HG02885 (cell line): ENCODE measurements at regions not wholly inside any gene's neighbourhood (a gene's known extent, or its start where the extent isn't known, plus 50 kb on each side); places are given as distances from the start of the nearest gene placed in this dataset.
"Not testable (repeated sequence)": the region's sequence is repeated elsewhere in the genome, so short reads cannot be mapped to it uniquely, and the experiment has no call there.

Source experiments
- ATAC-seq: cut with Tn5 transposase; IDR thresholded peaks from one replicate; pipeline ENCODE4 v1.9.1; 2021; ENCODE audit warnings: mild to moderate bottlenecking; ENCODE audit not compliant: unreplicated experiment, poor library complexity

DNA sequence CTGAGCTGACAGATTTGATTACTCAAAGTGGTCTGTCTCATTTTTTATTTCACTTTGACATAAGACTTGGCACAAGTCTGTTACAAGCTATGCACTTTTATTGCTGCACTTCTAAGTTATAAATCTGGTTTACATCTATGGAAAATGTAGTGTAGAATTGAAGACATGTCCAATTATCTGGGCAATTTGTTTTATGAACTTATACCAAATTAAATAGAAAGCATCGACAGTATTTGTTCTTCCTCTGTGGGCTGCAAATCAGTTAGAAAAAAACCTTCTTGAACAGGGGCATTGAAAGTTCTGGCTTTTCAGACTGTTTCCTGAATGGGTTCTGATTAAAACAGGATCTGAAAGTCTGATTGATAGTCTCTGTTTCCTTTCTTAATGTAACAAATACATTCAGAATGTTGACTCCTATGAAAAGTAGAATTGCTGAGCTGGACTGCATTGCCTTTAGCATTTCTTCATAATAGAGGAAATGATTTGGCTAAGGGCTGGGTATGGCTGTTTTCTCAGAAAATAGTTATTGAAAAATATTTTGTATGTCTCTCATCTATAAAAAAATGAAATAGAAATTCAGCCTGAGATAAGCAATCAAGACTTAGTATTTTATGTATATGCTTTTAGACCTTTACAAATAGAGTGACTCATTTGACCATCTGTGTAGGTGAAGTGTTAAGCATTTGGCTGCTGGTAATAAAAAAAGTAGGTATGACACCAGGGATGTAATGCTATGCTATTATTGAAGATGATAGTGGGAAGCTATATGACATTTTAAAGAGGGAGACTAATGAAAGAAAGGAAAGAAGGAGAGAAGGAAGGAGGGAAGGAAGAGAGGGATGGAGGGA lies 210.9 kb upstream of the SPRY2 start:
- no peak for ATAC-seq

DNA sequence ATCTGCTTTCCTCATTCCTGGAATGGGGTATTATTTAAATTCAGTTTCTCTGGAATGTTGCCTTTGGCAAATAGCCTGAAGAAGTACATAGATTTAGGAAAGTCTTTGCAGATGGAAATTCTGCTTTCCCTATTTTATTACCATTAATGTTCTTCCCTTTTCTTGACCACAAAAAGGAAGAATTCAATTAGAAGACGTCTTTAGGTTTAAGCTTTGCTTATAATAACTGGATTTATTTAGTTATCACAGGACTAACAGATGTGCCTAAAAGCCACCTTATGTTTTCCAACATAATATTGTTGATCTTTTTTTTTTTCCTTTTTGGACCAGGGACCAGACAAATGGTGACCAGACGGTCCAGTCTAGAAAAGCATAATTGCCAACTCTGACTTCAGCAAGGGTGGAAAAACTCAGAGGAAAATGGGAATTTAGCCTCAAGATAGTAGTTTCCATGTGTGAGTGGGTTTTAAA lies 210.1 kb upstream of the SPRY2 start:
- ATAC-seq = no peak

DNA sequence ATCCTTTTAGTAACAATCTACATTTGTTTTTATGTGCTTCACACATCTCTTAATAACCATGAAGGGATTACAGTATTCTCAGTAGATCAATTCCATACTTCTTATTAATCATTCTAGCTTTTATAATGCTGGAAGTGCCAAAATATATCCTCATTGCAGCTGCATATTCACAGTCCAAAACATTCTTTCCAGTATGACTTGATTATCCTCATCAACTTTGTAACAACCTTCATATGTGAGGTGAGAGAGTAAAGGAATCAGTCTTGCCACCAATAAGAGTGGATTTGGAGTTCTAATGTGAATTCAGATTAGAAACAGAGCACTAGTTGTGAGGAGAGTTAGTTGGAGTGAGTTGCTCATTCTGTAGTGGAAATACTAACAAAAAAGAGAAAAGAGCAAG lies 208.0 kb upstream of the SPRY2 start:
- ATAC-seq = no peak

DNA sequence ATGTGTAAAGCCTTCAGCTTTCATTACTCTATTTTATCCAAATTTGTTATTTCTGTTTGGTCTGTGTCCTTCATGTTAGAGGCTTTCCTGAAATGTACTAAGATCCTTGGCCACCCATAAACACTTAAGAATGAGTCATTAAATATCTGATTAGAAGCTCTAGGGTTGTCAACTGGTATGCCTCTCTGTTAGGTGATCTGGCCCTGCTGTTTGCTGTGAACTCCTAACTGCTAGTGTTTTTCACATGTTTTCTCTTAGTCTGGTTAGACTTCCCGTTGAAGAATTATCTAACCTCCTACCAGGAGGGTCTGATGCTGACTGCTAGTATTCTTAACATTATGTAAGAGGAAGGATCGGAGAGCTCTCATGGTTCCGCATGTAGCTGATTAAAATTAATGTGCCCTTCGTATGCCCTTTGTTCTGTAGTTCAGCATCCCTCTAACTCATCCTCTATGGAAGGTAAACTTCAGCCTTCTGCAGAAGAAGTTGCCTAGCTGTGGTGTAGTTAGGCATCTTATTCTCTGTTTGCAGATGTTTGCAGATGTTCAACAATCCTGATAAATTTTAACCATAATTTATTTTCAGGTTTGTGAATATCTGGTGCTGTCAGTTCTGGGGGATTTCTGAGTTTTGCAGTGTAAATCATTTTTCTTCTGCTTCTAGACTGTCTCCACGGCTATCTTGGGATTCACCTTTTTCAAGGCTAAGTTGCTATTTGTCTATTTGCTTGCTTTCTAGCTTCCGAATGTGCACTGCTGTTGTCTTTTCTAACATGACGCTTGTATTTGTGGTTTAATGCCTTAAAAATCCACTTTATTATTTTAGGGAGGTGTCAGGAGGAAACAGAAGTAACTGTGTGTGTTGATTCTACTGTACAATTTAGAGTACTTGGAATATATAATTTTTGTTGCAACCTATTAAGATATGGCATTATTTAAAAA lies 207.2 kb upstream of the SPRY2 start:
- no peak for ATAC-seq

DNA sequence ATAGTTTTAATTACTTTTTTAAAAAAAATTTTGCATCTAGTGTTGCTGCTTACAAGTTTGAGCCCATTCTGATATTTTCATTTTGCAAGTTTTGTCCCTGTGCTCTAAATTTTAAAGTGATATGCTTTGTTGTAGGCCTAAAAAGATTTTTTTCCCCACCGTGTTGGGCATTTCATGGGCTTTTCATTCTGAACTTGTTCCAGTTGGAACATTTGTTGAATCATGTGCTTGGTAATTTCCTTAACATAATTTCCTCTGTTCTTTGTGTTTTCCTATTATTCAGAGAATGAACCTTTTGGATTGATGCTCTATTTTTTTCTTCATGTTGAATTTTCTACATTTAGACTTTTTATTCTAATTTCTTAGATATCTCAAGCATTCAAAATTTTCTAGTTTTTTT lies 206.4 kb upstream of the SPRY2 start:
- ATAC-seq = no peak

DNA sequence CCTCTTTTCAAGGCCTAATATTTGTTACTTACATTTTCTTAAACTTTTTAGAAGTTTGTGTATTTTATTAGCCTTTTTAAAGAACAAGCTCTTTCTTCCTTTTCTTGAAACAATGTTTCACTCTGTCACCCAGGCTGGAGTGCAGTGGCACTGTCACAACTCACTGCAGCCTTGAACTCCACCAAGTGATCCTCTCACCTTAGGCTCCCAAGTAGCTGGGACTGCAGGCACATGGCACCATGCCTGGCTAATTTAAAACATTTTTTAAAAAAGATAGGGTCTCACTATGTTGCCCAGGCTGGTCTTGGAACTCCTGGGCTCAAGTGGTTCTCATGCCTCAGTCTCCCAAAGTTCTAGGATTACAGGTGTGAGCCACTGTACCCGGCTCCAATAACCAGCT lies 192.2 kb upstream of the SPRY2 start:
- ATAC-seq = no peak

DNA sequence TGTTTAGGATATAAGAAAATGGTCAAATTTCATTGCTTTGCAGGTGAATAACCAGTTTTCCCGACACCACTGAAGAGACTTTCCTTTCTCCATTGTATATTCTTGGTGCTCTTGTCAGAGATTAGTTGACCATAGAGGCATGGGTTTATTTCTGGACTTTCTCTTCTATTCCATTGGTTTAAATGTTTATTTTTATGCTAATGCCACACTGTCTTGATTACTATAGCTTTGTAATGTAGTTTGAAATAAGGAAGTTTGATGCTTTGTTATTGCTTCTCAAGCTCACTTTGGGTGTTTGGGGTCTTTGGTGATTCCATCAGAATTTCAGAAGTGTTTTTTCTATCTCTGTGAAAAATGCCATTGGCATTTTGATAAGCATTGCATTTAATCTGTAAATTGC lies 190.0 kb upstream of the SPRY2 start:
- no peak for ATAC-seq

DNA sequence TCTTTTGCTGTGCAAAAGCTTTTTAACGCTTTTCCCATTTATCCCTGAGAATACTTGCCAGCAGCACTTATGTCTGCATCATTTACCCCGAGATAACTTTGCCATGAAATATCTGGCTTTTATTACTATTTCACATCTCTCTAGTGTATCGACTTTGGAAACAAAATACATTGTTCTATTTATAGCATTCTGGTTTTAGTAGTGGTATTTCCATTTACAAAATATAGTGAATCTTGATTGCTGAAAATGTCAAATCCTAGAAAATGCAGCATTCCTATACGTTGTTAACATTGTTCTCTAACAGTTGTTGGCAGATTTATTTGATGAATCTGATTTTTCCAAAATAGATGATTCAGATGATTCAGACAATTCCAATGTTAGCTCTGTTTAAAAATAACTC lies 189.3 kb upstream of the SPRY2 start:
- ATAC-seq = no peak

DNA sequence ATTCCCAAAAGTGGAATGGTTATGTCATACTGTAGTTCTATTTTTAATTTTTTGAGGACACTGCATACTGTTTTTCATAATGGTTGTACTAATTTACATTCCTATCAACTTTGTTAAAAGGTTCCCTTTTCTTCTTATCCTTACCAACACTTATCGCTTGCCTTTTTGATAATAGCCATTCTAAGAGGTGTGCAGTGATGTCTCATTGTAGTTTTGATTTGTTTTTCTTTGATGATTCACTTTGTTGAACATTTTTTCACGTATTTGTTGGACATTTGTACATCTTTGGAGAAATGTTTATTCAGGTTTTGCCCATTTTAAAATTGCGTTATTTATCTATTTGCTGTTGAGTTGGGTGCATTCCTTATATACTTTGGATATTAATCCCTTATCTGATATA lies 188.8 kb upstream of the SPRY2 start:
- no peak for ATAC-seq

DNA sequence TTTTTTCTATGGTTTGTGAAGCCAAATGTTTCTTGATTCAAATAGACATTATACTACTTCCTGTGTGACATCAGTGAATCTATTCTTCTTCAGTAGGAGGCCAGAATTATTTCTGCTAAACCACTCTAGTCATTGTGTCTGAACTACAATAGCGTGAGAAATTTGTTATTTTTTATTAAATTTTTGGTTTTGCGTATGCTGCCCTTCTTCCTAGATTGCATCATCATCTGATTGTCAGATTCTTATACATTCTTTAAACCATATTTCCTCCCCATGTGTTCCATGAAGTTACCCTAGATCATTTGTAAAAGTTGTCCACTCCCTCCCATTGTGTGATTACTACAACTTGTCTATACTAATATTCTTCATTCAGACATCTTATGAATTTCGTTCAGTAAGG lies 187.8 kb upstream of the SPRY2 start:
- no peak for ATAC-seq

DNA sequence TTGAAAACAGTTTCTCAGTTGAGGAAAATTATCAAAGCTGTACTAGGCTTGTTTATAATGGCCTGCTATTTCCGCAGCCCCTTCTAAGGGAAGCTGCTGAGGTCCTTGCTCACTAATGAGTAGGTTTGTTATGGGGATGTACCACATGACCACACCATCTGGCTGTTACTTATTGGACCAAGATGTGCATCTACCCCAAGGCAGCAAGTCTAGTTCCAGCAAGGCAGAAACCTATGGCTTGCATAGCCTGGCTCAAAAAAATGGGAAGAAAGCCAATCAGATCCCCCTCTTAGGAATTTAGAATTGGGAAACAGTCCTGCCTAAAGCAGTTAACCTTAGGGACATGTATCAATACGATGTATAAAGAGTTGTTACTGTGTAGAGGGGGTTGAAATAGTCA lies 186.5 kb upstream of the SPRY2 start:
- ATAC-seq = no peak

DNA sequence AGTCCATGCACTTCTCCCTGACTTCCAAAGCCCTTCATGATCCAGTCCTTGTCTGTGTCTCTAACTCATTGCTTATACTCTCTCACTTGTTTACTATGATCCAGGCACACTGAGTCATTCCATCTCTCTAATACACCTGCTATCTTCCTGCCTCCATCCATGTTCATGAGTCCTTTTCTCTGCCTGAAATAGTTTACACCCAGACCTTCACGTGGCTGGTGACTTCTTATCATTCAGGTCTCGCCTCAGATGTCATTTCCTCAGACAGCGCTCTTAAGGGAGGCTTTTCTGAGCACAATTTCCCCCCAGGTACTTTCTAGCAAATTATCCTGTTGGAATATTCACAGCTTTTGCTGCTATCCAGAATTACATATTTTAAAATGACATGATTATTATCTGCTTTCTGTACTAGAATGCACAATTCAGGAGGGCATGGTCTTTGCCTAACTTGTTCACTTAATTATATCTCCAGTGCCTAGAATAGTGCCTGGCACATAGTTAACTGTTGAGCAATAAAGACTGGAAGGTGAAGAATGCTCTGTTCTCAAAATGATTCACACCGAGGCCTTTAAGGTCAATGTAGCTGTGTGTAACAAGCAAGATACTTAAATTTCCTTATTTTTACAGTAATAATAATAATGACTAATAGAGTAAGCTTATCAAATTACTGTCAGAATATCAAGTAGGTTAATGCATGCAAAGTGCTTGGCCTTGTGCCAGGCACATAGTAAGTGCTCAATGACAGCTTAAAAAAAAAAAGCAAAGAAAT lies 183.7 kb upstream of the SPRY2 start:
- ATAC-seq = no peak

DNA sequence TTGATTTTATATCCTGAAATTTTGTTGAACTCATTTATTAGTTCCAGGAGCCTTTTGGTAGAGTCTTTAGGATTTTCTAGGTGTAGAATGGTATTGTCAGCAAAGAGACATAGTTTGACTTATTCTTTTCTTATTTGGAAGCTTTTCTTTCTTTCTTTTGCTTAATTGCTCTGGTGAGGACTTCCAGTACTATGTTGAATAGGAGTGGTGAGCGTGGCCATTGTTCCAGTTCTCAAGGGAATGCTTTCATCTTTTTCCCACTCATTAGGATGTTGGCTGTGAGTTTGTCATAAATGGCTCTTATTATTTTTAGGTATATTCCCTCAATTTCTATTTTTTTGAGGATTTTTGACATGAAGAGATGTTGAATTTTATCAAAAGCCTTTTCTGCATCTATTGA lies 182.2 kb upstream of the SPRY2 start:
- no peak for ATAC-seq

DNA sequence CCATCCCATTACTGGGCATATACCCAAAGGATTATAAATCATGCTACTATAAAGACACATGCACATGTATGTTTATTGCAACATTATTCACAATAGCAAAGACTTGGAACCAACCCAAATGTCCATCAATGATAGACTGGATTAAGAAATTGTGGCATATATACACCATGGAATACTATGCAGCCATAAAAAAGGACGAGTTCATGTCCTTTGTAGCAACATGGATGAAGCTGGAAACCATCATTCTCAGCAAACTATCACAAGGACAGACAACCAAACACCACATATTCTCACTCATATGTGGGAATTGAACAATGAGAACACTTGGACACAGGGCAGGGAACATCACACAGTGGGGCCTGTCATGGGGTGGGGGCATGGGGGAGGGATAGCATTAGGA lies 181.5 kb upstream of the SPRY2 start:
- not testable (repeated sequence) for ATAC-seq

DNA sequence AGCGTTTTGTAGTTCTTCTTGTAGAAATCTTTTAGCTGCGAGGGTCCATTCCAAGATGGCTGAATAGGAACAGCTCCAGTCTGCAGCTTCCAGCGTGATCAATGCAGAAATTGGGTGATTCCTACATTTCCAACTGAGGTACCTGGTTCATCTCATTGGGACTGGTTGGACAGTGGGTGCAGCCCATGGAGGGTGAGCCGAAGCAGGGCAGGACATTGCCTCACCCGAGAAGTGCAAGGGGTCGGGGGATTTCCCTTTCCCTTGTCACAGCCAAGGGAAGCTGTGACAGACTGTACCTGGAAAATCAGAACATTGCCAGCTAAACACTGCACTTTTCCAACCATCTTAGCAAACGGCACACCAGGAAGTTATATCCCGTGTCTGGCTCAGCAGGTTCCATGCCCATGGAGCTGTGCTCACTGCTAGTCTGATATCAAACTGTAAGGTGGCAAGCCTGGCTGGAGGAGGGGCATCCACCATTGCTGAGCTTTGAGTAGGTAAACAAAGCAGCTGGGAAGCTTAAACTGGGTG lies 176.0 kb upstream of the SPRY2 start:
- no peak for ATAC-seq

DNA sequence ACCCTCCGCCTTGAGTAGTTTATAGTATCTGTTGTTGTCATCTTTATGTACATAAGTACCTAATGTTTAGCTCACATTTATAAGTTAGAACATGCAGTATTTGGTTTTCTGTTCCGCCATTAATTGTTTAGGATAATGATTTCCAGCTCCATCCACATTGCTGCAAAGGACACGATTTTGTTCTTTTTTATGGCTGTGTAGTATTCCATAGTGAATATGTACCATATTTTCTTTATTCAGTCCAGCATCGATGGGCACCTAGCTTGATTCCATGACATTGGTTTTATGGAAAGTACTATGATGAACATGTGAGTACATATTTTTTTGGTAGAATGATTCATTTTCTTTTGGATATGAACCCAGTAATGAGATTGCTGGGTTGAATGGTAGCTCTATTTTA lies 174.4 kb upstream of the SPRY2 start:
- ATAC-seq = no peak

DNA sequence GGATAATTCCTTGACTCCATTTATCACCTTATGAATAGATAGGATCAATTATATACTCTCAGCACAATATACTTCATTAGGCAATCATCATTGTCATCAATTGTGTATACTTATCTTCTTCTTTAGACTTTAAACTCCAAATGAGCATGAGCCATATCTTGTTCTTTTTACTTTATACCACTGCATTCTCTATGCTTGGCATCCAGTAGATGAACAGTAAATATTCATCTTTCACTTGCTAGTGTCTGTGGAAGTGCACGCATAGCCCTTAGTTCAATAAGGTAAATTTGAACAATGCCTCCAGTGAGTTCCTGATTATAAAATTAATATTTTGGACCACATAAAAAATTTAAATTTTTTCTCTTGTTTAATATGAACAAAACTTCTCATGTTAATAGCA lies 172.3 kb upstream of the SPRY2 start:
- ATAC-seq = no peak

DNA sequence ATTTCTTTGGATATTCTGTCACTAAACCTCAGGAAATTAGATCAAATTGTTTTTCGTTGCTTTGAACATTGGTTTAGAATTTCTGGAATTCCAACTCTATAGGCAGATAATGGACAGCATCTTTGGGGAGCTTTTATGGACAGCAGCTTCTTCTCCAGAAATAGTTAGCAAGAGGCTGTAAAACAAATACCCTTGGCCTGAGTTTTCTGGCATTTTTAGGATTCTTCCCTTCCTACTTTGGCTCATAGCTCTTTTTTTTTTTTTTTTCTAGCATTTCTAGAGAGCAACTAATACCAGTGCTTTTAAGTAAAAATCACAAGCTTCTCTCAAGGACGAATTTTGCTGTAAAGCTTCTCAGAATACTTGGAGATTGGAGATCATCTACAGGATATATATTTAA lies 169.8 kb upstream of the SPRY2 start:
- no peak for ATAC-seq

DNA sequence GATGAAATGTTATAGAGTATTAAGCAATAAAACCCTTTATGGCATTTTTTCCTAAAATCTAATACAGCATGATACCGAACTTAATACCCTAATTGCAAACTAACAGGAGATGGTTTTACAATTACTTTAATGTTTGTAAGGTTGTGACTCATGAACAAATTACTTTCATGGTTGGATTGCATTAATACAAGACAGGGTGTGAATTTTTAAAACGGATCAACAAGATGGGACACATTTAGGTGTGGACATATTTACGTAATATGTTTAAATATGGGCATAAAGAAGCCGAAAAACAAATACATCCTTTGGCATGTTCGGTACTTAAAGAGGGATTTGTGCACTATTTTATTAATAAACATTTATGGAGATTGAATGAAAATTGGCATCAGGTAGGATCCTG lies 168.3 kb upstream of the SPRY2 start:
- no peak for ATAC-seq

DNA sequence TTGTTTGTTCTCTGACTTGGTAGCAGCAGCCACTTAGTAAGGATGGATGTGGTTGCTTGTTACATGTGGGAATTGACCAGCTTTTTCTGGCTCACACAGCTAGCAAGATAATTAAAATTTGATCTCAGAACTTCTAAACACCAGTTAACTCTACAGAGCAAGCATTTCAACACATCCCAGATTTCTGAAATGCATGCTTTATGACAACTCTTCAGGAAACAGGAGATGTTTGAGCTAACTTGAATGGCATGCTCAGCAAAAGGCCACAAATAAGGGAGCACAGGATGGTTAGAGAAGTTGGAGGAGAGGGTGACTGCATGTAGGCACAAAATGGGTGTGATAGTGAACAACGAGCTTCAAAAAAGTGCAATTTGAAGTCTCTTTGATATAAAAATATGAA lies 167.1 kb upstream of the SPRY2 start:
- ATAC-seq = no peak
